ENCODE measurements at regions not wholly inside any gene's neighbourhood (a gene's known extent, or its start where the extent isn't known, plus 50 kb on each side); places are given as distances from the start of the nearest gene placed in this dataset.

DNA sequence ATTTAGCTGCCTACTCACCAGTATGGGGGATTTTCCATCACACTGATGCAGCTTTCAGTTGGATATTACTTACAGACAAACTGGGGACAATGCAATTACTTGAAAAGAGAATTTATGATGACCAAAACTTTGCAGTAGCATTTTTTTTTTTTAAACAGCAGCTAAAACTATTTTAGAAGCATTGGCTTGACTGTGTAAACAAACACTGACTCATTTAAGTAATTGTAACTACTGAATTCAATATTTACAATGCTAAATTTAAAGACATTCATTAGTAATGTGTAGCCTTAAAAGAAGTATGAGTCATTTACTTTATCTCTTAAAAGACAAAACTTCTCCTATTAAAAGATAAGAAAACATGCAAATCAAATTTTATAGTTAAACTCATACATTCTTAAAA, 295.9 kb upstream of the FERMT1 start (continued):
- TF ChIP-seq, protein P1, sequence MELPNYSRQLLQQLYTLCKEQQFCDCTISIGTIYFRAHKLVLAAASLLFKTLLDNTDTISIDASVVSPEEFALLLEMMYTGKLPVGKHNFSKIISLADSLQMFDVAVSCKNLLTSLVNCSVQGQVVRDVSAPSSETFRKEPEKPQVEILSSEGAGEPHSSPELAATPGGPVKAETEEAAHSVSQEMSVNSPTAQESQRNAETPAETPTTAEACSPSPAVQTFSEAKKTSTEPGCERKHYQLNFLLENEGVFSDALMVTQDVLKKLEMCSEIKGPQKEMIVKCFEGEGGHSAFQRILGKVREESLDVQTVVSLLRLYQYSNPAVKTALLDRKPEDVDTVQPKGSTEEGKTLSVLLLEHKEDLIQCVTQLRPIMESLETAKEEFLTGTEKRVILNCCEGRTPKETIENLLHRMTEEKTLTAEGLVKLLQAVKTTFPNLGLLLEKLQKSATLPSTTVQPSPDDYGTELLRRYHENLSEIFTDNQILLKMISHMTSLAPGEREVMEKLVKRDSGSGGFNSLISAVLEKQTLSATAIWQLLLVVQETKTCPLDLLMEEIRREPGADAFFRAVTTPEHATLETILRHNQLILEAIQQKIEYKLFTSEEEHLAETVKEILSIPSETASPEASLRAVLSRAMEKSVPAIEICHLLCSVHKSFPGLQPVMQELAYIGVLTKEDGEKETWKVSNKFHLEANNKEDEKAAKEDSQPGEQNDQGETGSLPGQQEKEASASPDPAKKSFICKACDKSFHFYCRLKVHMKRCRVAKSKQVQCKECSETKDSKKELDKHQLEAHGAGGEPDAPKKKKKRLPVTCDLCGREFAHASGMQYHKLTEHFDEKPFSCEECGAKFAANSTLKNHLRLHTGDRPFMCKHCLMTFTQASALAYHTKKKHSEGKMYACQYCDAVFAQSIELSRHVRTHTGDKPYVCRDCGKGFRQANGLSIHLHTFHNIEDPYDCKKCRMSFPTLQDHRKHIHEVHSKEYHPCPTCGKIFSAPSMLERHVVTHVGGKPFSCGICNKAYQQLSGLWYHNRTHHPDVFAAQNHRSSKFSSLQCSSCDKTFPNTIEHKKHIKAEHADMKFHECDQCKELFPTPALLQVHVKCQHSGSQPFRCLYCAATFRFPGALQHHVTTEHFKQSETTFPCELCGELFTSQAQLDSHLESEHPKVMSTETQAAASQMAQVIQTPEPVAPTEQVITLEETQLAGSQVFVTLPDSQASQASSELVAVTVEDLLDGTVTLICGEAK (IDR thresholded peaks at IDR 0.05; ENCODE audit: borderline replicate concordance): peak; percentile 7; the same call in 1 of the 2 replicates
- no peak for TF ChIP-seq RUNX3 (IDR thresholded peaks at IDR 0.05; ENCODE audit: low read length)
- TF ChIP-seq SMARCA5 (IDR thresholded peaks at IDR 0.05): no peak
- TF ChIP-seq BCL11A (IDR thresholded peaks at IDR 0.05; ENCODE audit: low read depth, low read length): no peak
- TF ChIP-seq NR2F1 (conservative IDR thresholded peaks at IDR 0.05): no peak
- TF ChIP-seq PML (IDR thresholded peaks at IDR 0.05; ENCODE audit: low read length): no peak
- no peak for TF ChIP-seq PAX8 (IDR thresholded peaks at IDR 0.05)
- peak; percentile 88 for TF ChIP-seq MEF2A (IDR thresholded peaks at IDR 0.05; ENCODE audit: insufficient read depth, low read depth, low read length)
- TF ChIP-seq, protein P2, sequence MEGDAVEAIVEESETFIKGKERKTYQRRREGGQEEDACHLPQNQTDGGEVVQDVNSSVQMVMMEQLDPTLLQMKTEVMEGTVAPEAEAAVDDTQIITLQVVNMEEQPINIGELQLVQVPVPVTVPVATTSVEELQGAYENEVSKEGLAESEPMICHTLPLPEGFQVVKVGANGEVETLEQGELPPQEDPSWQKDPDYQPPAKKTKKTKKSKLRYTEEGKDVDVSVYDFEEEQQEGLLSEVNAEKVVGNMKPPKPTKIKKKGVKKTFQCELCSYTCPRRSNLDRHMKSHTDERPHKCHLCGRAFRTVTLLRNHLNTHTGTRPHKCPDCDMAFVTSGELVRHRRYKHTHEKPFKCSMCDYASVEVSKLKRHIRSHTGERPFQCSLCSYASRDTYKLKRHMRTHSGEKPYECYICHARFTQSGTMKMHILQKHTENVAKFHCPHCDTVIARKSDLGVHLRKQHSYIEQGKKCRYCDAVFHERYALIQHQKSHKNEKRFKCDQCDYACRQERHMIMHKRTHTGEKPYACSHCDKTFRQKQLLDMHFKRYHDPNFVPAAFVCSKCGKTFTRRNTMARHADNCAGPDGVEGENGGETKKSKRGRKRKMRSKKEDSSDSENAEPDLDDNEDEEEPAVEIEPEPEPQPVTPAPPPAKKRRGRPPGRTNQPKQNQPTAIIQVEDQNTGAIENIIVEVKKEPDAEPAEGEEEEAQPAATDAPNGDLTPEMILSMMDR (IDR thresholded peaks at IDR 0.05 in 2 of 3, conservative IDR thresholded peaks at IDR 0.05 in 1 of 3; ENCODE audit: control insufficient read depth in 2 of 3, extremely low read depth in 1 of 3, insufficient read depth in 1 of 3, low read depth in 3 of 3, low read length in 3 of 3): no peak
- no peak for TF ChIP-seq KLF5 (IDR thresholded peaks at IDR 0.05; ENCODE audit: partially characterized antibody)
- no peak for TF ChIP-seq NRF1 (conservative IDR thresholded peaks at IDR 0.05; ENCODE audit: low read depth, low read length)
- TF ChIP-seq CHD2 (IDR thresholded peaks at IDR 0.05; ENCODE audit: borderline replicate concordance, low read depth, low read length): no peak
- TF ChIP-seq FOS (IDR thresholded peaks at IDR 0.05; ENCODE audit: borderline replicate concordance, extremely low read depth, insufficient read length): no peak
- TF ChIP-seq MYB (IDR thresholded peaks at IDR 0.05; ENCODE audit: borderline replicate concordance, low read depth, low read length): no peak
- TF ChIP-seq ZBED1 (IDR thresholded peaks at IDR 0.05; ENCODE audit: borderline replicate concordance): no peak
- no peak for TF ChIP-seq SUPT20H (IDR thresholded peaks at IDR 0.05; ENCODE audit: borderline replicate concordance, control insufficient read depth, low read depth, low read length)
- TF ChIP-seq RB1 (IDR thresholded peaks at IDR 0.05; ENCODE audit: borderline replicate concordance): no peak
- no peak for TF ChIP-seq HDAC6 (IDR thresholded peaks at IDR 0.05; ENCODE audit: unreplicated experiment)
- TF ChIP-seq ZNF384 (IDR thresholded peaks at IDR 0.05; ENCODE audit: borderline replicate concordance, low read depth, low read length): peak; percentile 68; the same call in 1 of the 2 replicates
- TF ChIP-seq NFYA (IDR thresholded peaks at IDR 0.05; ENCODE audit: borderline replicate concordance, low read depth, low read length): no peak
- no peak for TF ChIP-seq GABPA (IDR thresholded peaks at IDR 0.05; ENCODE audit: low read depth)
- TF ChIP-seq FOXM1 (IDR thresholded peaks at IDR 0.05; ENCODE audit: low read depth, low read length): no peak
- no peak for TF ChIP-seq ZZZ3 (IDR thresholded peaks at IDR 0.05; ENCODE audit: control insufficient read depth, insufficient read length, low read depth)
- TF ChIP-seq EP300 (IDR thresholded peaks at IDR 0.05; ENCODE audit: borderline replicate concordance in 1 of 2, control insufficient read depth in 1 of 2, low read depth in 2 of 2, low read length in 2 of 2): no peak
- TF ChIP-seq, protein P3, sequence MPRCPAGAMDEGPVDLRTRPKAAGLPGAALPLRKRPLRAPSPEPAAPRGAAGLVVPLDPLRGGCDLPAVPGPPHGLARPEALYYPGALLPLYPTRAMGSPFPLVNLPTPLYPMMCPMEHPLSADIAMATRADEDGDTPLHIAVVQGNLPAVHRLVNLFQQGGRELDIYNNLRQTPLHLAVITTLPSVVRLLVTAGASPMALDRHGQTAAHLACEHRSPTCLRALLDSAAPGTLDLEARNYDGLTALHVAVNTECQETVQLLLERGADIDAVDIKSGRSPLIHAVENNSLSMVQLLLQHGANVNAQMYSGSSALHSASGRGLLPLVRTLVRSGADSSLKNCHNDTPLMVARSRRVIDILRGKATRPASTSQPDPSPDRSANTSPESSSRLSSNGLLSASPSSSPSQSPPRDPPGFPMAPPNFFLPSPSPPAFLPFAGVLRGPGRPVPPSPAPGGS (IDR thresholded peaks at IDR 0.05; ENCODE audit: borderline replicate concordance, insufficient read depth, low read depth, low read length, poor library complexity, severe bottlenecking): no peak

Data from GM12878 (cell line).